HepG2 (cell line): ENCODE measurements at regions not wholly inside any gene's neighbourhood (a gene's known extent, or its start where the extent isn't known, plus 50 kb on each side); places are given as distances from the start of the nearest gene placed in this dataset.

ENCODE experiments used
- FOXM1 ChIP-seq: sonication (generic); formaldehyde crosslinking; IDR thresholded peaks from 2 replicates; pipeline ENCODE4 v1.5.0; 2020; ENCODE audit warnings: missing genetic modification reagents
- HNF4A ChIP-seq: sonication (generic); formaldehyde crosslinking; IDR thresholded peaks from 2 replicates; pipeline ENCODE4 v1.4.0; 2020; ENCODE audit warnings: missing genetic modification reagents
- LBX2 ChIP-seq: sonication (generic); formaldehyde crosslinking; IDR thresholded peaks from 2 replicates; pipeline ENCODE4 v1.5.0; 2020; ENCODE audit warnings: missing genetic modification reagents, mild to moderate bottlenecking, borderline replicate concordance
- NR2F6 ChIP-seq, 2 experiments: IDR thresholded peaks; 2 replicates each; pipeline ENCODE4 v1.6.1; 2016; ENCODE audit warnings: antibody characterized with exemption in 1 of 2, mild to moderate bottlenecking in 1 of 2
- POLR2AphosphoS5 ChIP-seq: IDR thresholded peaks from 2 replicates; pipeline ENCODE4 v1.6.1; 2012; ENCODE audit warnings: low read depth, low read length
- SMARCC2 ChIP-seq: fragments of 450-650 bp; IDR thresholded peaks from 2 replicates; pipeline ENCODE4 v1.6.1; 2017; ENCODE audit warnings: antibody characterized with exemption, mild to moderate bottlenecking
- TBL1XR1 ChIP-seq: fragments of 150-350 bp; IDR thresholded peaks from 2 replicates; pipeline ENCODE4 v1.6.1; 2014; ENCODE audit warnings: borderline replicate concordance, low read length; ENCODE audit not compliant: partially characterized antibody
- TF ChIP-seq, protein P1 (sequence below), 2 experiments: IDR thresholded peaks; 2 replicates each; pipeline ENCODE4 v1.6.1; 2011 to 2012; ENCODE audit warnings: low read length in 2 of 2, borderline replicate concordance in 1 of 2, low read depth in 1 of 2, mild to moderate bottlenecking in 1 of 2, moderate library complexity in 1 of 2
- TF ChIP-seq, protein P2 (sequence below): sonication (generic); formaldehyde crosslinking; IDR thresholded peaks from 2 replicates; pipeline ENCODE4 v1.8.0; 2022; ENCODE audit warnings: mild to moderate bottlenecking, missing genetic modification reagents, moderate library complexity
- TF ChIP-seq, protein P3 (sequence below): sonication (generic); formaldehyde crosslinking; conservative IDR thresholded peaks from 2 replicates; pipeline ENCODE4 v1.4.0; 2020; ENCODE audit warnings: mild to moderate bottlenecking, missing genetic modification reagents, moderate library complexity
- TF ChIP-seq, protein P4 (sequence below): sonication (generic); formaldehyde crosslinking; IDR thresholded peaks from 2 replicates; pipeline ENCODE4 v1.5.0; 2020; ENCODE audit warnings: mild to moderate bottlenecking, missing genetic modification reagents, moderate library complexity

GRCh38 chr2:91748902-91749301, 3057.4 kb downstream of the RPIA start:
- TF ChIP-seq FOXM1 (no peak), NR2F6 (IDR thresholded peaks at IDR 0.05) (no peak), NR2F6 (CRISPR knock-in tag; IDR thresholded peaks at IDR 0.05) (no peak), TBL1XR1 (no peak), HNF4A (CRISPR knock-in tag) (no peak), LBX2 (no peak), SMARCC2 (no peak), POLR2AphosphoS5 (no peak)
- TF ChIP-seq, protein P1, sequence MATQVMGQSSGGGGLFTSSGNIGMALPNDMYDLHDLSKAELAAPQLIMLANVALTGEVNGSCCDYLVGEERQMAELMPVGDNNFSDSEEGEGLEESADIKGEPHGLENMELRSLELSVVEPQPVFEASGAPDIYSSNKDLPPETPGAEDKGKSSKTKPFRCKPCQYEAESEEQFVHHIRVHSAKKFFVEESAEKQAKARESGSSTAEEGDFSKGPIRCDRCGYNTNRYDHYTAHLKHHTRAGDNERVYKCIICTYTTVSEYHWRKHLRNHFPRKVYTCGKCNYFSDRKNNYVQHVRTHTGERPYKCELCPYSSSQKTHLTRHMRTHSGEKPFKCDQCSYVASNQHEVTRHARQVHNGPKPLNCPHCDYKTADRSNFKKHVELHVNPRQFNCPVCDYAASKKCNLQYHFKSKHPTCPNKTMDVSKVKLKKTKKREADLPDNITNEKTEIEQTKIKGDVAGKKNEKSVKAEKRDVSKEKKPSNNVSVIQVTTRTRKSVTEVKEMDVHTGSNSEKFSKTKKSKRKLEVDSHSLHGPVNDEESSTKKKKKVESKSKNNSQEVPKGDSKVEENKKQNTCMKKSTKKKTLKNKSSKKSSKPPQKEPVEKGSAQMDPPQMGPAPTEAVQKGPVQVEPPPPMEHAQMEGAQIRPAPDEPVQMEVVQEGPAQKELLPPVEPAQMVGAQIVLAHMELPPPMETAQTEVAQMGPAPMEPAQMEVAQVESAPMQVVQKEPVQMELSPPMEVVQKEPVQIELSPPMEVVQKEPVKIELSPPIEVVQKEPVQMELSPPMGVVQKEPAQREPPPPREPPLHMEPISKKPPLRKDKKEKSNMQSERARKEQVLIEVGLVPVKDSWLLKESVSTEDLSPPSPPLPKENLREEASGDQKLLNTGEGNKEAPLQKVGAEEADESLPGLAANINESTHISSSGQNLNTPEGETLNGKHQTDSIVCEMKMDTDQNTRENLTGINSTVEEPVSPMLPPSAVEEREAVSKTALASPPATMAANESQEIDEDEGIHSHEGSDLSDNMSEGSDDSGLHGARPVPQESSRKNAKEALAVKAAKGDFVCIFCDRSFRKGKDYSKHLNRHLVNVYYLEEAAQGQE (IDR thresholded peaks at IDR 0.05; ENCODE audit: borderline replicate concordance in 1 of 2, low read depth in 1 of 2, low read length in 2 of 2): no peak
- TF ChIP-seq, protein P2, sequence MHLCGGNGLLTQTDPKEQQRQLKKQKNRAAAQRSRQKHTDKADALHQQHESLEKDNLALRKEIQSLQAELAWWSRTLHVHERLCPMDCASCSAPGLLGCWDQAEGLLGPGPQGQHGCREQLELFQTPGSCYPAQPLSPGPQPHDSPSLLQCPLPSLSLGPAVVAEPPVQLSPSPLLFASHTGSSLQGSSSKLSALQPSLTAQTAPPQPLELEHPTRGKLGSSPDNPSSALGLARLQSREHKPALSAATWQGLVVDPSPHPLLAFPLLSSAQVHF (CRISPR knock-in tag): no peak
- TF ChIP-seq, protein P3, sequence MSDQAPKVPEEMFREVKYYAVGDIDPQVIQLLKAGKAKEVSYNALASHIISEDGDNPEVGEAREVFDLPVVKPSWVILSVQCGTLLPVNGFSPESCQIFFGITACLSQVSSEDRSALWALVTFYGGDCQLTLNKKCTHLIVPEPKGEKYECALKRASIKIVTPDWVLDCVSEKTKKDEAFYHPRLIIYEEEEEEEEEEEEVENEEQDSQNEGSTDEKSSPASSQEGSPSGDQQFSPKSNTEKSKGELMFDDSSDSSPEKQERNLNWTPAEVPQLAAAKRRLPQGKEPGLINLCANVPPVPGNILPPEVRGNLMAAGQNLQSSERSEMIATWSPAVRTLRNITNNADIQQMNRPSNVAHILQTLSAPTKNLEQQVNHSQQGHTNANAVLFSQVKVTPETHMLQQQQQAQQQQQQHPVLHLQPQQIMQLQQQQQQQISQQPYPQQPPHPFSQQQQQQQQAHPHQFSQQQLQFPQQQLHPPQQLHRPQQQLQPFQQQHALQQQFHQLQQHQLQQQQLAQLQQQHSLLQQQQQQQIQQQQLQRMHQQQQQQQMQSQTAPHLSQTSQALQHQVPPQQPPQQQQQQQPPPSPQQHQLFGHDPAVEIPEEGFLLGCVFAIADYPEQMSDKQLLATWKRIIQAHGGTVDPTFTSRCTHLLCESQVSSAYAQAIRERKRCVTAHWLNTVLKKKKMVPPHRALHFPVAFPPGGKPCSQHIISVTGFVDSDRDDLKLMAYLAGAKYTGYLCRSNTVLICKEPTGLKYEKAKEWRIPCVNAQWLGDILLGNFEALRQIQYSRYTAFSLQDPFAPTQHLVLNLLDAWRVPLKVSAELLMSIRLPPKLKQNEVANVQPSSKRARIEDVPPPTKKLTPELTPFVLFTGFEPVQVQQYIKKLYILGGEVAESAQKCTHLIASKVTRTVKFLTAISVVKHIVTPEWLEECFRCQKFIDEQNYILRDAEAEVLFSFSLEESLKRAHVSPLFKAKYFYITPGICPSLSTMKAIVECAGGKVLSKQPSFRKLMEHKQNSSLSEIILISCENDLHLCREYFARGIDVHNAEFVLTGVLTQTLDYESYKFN (CRISPR knock-in tag): no peak
- TF ChIP-seq, protein P4, sequence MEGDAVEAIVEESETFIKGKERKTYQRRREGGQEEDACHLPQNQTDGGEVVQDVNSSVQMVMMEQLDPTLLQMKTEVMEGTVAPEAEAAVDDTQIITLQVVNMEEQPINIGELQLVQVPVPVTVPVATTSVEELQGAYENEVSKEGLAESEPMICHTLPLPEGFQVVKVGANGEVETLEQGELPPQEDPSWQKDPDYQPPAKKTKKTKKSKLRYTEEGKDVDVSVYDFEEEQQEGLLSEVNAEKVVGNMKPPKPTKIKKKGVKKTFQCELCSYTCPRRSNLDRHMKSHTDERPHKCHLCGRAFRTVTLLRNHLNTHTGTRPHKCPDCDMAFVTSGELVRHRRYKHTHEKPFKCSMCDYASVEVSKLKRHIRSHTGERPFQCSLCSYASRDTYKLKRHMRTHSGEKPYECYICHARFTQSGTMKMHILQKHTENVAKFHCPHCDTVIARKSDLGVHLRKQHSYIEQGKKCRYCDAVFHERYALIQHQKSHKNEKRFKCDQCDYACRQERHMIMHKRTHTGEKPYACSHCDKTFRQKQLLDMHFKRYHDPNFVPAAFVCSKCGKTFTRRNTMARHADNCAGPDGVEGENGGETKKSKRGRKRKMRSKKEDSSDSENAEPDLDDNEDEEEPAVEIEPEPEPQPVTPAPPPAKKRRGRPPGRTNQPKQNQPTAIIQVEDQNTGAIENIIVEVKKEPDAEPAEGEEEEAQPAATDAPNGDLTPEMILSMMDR (CRISPR knock-in tag): no peak
